NCI-H1417 (cell line): ENCODE measurements at regions not wholly inside any gene's neighbourhood (a gene's known extent, or its start where the extent isn't known, plus 50 kb on each side); places are given as distances from the start of the nearest gene placed in this dataset.
"Not testable (repeated sequence)": the region's sequence is repeated elsewhere in the genome, so short reads cannot be mapped to it uniquely, and the experiment has no call there.

Source experiments
- DNase-seq, 3 experiments: peaks; one replicate each; lab custom pipeline; 2025; lab: John Stamatoyannopoulos, UW

DNA sequence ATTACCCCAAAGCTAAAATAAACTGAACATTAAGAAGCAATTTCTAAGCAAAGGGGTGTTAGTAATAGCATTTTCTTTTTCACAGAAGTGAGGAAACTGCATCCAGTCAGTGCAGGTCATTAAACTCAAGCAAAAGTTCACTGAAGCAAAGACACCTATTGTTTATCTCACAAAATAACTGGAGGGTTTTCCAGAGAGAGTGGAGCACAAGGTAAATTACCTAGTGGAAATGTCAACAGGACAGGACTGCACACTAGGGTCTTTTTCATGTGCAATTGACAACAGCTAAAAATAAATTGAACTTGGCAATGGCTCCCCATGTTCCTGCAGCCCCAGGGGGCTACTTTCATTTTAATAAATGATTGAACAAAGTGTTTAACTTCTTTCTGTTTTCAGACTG is 742.0 kb downstream of the GALC start:
- peak in 2 of 3 experiments; percentile 35 to 75 for DNase-seq

DNA sequence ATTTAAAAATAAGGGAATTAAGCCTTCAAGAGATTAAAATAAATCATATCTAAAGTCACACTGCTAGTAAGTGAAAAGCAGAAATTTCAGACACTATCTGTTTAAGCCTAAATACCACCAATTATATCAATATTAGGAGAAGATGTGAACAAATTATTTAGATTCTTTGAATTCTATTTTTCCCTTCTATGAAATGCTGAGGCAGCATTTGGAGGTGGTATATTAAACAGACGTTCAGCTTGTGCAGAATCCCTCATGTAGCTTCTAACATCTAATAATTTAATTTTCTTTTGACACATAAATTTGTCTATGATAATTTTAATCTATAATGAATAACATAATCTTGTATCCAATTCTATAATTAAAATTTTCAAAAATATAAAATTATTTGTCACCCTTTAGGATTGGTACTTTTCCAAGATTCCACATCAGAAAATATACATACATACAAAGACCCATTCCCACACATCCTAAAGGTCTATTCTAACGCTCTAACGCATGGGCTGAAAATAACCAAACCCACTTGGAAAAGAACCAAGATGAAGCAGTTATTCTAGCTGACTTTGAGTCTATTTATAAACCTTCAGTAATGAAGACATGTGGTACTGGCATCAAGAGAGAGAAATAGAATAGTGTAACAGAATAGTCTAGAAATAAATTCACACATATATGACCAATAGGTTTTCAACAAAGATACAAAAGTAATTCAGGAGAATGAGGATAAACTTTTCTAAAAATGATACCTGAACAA is 751.8 kb downstream of the GALC start:
- DNase-seq, result no peak

DNA sequence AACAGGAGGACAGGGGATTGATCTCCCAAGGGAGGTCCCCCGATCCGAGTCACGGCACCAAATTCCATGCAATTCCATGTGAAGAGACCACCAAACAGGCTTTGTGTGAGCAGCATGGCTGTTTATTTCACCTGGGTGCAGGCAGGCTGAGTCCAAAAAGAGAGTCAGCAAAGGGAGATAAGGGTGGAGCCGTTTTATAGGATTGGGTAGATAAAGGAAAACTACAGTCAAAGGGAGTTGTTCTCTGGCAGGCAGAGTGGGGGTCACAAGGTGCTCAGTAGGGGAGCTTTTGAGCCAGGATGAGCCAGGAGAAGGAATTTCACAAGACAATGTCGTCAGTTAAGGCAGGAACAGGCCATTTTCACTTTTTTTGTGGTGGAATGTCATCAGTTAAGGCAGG is 752.7 kb downstream of the GALC start:
- not testable (repeated sequence) for DNase-seq

DNA sequence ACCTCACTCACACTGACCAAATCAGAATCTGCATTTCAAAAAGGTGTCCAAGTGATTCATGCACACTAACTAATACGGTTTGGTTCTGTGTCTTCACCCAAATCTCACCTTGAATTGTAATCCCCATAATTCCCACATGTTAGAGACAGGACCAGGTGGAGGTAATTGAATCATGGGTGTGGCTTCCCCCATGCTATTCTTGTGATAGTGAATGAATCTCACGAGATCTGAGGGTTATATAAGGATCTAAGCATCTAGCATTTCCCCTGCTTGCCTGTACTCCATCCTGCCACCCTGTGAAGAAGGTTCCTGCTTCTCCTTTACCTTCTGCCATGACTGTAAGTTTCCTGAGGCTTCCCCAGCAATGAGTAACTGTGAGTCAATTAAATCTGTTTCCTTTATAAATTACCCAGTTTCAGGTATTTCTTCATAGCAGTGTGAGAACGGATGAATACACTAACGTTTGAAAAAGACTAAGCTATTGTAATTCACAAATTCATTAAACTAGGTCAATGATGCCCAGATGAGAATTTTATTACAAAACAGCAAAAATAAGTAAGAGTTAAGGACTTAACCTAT is 759.1 kb downstream of the GALC start:
- DNase-seq, result no peak

DNA sequence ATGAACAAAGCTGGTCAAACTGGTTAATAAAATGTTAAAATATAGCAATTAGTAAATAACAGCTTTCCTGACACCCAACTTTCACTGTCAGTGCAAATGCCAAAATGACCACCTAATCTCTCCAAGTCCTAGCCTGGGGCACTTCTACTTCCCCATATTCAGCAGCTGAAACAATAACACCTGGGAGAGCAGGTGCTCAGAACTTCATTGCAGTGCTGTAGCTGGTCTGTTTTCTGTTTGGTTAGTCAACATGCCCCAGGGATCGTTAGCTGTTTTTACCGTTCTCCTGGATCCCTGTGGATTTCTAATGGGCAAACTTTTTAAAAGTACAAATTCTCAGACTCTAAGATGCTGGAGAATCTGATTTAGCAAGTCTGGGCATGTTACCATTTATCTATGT is 759.7 kb downstream of the GALC start:
- DNase-seq, result peak in 2 of 3 experiments; percentile 58 to 92

DNA sequence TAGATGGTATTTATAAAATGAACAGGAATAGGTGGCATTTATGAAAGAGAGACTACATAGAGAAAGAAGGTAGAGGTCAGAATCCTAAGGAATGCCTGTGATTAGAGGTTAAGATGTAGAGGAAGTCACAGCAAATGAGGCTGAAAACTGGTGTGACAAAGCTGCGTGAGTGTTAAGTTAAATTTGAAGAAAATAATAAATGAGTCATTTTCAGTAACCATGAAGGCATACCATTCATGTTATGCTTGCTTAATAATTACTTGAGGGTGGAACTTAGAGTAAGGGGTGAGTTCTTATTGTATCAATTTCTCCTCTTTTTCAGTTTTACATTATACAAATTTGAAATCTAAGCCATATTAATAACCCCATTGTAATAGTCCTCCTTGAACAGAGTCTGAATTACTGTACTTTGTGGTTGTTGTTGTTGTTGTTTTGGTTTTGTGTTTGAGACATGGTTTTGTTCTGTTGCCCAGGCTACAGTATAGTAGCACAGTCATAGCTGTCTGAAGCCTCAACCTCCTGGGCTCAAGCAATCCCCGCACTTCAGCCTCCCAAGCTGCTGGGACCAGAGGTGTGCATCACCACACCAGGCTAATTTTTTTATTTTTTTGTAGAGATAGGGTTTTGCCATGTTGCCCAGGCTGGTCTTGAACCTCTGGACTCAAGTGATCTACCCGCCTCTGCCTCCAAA is 761.5 kb downstream of the GALC start:
- DNase-seq, result no peak

DNA sequence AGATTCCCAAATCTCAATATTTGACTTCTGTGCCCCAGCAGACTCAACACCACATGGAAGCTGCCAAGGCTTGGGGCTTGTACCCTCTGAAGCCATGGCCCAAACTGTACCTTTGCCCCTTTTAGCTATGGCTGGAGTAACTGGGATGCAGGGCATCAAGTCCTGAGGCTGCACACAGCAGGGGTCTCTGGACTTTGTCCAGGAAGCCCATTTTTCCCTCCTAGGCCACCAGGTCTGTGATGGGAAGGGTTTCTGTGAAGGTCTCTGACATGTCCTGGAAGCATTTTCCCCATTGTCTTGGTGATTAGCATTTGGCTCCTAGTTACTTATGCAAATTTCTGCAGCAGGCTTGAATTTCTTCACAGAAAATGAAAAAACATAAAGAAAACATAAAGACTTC is 762.3 kb downstream of the GALC start:
- no peak for DNase-seq

DNA sequence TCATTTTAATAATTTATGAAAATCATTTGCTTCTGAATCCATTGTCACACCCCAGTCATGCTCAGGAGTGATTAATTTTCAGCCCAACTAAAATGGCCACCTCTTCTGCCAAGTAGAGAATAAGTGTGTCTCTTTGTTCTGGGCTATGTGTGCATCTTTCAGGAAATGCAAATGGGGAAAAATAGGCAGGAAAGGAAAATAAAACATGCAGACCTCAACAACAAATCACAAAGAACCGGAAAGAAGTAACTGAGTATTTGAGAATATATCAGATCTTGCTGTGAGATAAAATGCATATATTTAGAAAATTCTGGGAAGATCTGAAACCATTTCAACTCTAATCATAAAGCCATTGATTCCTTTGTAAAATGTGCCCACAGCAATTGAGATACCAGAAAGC is 763.9 kb downstream of the GALC start:
- no peak for DNase-seq

DNA sequence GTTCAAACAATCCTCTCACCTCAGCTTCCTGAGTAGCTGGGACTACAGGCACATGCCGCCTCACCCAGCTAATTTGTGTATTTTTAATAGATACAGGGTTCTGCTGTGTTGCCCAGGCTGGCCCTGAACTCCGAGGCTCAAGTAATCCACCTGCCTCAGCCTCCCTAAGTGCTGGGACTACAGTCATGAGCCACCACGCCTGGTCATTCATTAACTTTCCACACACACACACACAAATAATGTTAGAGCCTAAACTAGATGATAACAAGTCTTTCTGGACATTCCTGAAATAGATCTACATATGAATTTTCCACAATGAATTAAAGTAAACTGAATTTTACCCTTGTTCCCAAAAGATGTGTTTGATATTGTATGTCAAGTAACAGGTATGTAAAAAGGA is 776.0 kb downstream of the GALC start:
- no peak for DNase-seq

DNA sequence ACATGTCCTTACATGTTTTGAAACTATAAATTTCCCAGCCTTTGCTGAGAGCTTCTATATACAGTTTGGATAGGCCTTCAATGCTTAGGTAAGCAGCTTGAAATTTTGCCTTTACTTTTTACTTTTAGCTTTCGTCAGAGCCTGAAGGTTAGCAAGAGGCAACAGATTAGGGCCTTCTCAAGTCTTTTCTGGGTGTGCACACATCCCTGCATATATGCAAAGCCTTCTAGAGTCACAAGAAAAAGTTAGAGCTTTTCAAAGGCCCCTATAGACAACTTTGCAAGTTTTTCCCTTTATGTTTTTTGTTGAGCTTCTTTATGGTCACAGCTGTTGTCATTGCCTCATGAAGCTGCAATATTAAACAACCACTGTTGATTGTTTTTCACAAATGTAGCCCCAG is 778.4 kb downstream of the GALC start:
- DNase-seq, result no peak

DNA sequence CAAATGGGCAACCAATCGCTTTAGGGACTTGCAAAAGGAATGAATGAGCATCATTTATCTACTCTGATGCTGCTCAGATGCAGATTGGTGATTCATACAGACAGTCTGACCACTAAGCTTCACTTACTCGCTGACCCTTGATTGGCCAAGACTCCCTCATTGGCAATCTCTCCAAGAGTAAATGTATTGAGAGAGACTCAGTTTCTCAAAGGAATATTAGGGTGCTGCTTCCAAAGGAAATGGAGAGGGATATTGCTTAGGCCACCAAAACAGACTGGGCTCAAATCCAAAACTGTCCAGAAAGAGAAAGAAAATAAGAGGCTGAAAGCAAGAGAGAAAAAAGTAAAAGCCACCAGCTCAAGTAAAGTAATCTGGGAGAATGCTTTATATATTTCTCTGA is 785.2 kb downstream of the GALC start:
- no peak for DNase-seq

DNA sequence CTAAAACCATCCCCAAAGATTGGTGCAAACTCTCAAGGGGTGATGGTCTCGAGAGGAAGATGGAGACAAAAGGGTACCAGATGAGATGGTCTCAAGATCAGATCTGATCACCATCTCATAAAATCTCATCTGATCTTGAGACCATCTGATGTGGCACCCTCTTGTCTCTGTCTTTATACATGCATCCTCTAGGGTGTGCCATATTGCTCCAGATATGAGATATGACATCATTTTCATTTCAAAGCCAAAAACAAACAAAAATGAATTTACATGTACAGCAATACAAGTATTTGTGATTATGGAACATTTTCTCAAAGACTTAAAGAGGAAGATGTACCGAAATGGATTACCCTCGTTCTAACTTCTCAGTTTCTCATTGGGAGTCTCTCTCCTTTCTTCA is 787.2 kb downstream of the GALC start:
- no peak for DNase-seq

DNA sequence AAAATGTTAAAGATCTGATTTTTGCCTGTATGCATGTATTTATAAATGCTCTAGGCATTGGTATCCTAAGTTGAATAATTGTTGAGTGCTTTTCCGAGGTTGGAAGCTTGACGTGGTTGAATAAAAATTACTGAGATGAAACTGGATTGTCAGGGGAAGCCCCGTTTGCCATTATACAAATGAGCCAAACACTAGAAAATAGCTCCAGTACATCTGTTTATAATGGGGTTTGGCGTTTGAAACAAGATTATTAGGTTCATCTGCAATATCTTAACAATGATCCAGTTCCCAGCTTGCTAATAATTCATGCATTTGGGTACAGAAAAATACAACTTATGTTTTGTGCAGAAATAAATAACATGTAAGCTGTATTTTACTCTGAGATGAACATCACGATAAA is 789.6 kb downstream of the GALC start:
- DNase-seq, result no peak

DNA sequence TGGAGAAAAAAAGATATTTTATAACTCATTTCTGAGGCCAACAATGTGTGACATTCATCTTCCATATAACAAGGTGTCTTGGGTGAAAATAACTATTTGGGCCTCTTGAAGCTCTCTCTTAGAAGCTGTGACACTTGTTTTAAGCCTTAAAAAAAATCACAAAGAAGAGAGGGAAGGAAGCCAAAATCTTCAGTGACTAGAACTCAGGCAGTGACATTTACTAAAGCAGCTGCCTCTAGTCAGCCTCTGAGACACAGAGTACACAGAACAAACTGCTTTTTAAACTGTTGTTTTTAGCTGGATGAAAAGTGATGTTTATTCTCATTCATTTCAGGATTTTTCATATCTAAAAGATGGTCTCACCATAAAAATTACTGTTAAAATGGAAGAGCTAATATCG is 793.6 kb downstream of the GALC start:
- no peak for DNase-seq

DNA sequence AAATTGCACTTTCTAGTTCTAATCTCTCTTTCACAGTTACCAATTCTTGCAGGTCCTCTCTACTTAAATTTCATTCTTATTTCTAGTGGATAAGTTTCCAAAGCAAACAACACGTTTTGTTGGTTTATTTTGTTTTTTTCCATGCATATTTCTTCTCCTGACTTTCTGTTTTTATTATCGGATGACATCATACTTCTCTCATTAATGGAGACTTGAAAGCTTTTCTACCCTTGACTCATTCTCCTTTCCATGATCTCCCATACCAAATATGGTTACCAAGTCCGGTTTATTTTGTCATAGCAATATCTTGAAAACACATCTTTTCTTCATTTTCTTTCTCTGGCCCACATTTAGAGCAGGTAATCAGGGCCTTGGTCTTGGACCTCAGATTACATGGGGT is 796.5 kb downstream of the GALC start:
- no peak for DNase-seq

DNA sequence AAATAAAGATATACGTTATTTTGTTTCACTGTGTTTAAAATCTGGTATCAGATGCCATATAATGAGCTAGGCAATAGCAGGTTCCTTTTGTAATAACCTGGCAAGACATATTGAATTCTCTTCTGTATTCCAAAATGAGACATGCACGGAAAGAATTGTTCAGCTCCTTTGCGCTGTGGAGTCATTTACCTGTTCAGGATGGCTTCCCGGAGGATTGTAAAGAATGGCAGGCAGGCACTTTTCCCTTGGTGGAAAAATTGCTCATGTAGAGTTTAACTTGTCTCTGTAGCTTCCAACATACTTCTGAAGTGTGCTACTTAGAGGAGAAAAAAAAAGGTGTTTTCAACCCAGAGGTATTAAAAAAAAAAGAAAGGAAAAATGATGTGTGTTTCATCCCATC is 805.2 kb downstream of the GALC start:
- DNase-seq, result no peak

DNA sequence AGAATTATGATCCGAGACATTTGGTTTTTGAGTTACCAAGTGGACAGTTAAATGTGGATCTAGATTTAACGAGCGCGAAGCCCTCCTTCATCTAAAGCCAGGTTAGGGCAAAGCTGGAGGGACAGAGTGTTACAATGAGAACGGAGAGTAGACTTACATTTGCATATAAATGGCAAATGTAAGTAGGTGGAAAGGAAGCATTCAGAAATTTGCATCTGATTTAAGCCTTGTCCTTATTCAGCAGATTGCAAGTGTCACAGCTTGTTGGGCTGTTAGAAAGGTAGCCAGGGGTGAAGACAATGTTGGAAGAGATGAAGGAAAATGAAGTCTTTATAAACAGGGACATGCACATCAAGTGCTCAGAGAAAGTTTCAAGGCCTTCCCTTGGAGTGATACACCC is 806.2 kb downstream of the GALC start:
- no peak for DNase-seq

DNA sequence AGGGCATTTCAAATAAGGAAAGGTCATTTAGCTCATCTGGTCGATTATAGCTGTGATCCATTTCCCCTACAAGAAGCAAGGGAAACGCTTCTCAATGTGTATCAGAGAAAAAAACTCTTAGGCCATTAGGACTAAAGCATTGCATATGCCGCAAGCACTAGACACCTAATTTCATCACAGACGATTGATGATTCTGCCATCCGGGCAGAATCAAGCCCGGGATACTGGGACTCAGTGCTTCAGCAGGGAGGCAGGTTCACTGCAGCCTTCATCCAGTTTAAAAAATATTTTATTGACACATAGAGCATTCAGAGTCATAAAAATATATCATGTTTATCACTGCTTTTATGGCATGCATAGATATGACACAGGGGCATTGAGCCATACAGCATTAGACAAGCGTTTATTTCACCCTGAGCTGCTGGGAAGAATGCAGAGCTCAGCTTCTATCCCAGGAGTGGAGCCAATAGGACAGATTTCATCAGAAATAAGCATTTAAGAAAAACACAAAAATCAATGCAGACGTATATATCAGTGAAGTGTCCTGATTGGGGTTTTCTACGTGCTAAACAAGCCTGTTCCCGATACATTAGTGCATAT is 806.9 kb downstream of the GALC start:
- DNase-seq, result no peak

DNA sequence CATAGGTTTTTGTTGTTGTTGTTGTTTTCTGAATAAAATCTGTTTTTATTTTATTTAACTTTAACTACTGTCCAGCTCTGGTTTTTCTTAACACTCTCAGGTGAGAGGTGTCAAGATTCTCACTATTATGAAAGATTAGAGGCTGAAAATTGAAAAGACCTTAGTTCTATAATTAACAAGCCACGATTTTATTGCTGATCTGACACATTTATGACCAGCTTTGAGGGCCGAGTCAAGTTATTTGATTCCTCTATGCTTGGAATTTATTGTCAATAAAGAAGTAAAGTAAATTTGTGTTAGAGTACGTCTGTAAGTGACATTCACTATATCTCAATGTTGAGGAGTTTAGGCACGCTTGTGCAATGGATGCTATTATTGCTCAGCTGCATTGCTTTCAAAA is 808.8 kb downstream of the GALC start:
- no peak for DNase-seq

DNA sequence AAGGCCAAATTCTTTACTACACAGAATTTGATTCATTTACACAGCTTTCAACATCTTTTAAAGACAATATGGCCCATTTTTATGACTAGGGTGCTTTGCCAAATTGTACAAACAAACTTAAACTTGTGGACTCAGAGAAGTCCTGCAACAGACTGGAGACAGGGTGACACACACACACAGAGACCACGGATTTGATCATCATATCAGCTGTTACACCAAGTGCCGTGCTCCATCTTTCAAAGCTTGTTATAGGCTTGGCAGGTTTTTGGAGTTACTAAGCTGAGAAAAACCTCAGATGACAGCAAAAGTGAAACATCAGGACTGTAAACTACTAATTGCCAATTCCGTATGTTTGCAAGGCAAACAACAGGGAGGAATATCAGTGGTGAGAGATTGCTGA is 811.7 kb downstream of the GALC start:
- no peak for DNase-seq

DNA sequence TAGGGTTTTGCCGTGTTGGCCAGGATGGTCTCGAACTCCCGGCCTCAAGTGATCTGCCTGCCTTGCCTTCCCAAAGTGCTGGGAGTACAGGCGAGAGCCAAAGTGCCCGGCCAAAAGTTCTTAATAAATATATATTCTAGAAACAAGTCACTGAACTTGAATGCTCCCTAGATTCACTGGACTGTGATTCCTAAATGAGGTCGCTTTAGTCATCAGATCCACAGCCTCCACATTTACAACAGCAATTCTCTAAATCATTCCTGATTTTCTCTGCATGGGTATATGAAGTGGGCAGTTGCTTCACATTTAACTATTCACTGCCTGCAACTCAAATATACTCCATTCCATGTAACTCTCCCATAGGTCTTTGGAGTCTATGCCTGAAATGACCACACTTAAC is 813.0 kb downstream of the GALC start:
- DNase-seq, result no peak

DNA sequence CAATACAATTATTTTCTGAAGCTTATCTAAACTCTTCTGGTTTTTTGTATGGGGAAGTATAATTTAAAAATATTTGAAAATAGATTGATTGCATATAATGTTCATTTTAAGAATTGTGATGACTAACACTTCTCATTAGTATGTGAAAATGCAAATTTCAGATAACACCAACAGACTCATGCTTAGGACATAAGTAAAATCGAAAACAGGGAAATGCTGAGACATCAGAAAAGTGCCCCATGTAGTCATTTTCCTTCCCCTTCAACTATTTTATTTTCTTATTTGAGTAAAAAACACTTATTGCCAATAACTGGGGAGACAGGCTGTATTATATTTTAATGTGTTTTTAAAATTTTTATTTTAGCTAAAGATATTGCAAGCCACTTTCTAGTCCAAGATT is 814.7 kb downstream of the GALC start:
- no peak for DNase-seq

DNA sequence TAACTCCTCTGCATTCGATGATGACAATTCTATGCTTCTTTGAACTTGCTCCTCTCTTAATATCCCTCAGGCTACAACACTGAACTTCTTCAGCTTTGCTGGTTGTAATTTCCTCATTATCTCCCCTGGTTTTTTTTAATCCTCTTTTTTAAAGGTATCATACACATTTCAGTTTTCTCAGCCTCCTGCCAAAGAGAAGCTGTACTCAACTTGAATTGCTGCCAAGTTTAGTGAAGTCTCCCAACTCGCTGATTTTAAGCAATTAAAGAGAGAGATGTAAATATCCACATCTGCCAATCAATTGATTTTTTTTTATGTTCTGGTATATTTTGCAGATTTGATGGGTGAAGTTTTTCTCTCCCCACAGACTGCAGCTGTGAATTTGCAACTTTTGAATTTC is 817.8 kb downstream of the GALC start:
- peak in 1 of 3 experiments; percentile 52 for DNase-seq
